ENCODE measurements at regions not wholly inside any gene's neighbourhood (a gene's known extent, or its start where the extent isn't known, plus 50 kb on each side); places are given as distances from the start of the nearest gene placed in this dataset.
"Not testable (repeated sequence)": the region's sequence is repeated elsewhere in the genome, so short reads cannot be mapped to it uniquely, and the experiment has no call there.

DNA sequence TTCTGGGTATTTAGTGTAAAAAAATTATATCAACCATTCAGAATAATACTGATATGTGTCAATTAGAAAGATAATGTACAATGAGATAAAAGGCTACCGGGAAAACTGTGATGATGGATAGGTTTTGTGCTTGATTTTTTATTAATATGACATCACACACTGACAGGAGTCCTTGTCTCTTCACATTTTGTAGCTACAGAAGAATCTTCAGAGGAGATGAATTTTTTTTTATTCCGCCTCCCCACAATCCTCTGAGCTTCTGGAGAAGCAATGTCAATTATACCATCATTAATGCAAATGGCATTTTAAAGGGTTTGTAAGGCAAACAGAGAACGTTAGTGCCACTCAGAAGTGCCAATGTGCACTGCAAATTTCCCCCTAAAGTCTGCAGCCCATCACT is 131.7 kb upstream of the CCNG1 start:
- Mint-ChIP-seq H3K27ac (no peak overlapping the region), H3K36me3 (no peaks in the 10 kb centered on the region), H3K4me1 (no peaks in the 10 kb centered on the region), H3K9me3 (no peaks in the 10 kb centered on the region), H3K4me3 (no peak overlapping the region), H3K27me3 (no peaks in the 10 kb centered on the region)
- DNase-seq, result no peak
- CTCF ChIA-PET, result interaction anchor here (1.2 to 1.8 kb wide), 4 partner anchors 9 to 103 kb away, joined by 3 to 30 read pairs (median 10); no protein-coding TSS in a partner anchor

DNA sequence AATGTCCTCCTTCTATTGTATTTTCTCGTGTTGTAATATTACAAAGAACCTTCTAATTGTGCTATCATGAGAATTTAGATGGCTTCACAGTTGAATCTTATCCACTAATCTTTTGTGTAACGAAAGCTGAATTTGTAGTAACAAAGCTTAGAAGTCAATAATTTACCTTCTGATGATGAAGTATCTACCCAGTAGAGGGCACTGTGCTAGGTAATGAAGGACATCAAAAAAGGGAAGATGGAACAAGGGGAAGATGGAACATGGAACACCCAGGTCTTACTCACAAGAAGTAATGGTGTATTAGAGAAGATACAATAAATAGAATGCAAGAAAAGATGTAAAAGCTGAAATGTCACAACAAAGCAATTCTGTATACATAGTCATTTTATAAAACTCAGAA is 131.0 kb upstream of the CCNG1 start:
- H3K27me3 Mint-ChIP-seq, result no peaks in the 10 kb centered on the region
- CTCF ChIA-PET, result interaction anchor here (1.2 to 1.8 kb wide), 4 partner anchors 9 to 102 kb away, joined by 3 to 30 read pairs (median 10); no protein-coding TSS in a partner anchor
- peaks cover 7% of the 10 kb centered on the region for H3K4me1 Mint-ChIP-seq
- no peak overlapping the region for H3K27ac Mint-ChIP-seq
- no peak for DNase-seq
- no peak overlapping the region for H3K4me3 Mint-ChIP-seq
- H3K36me3 Mint-ChIP-seq, result no peaks in the 10 kb centered on the region
- H3K9me3 Mint-ChIP-seq, result no peaks in the 10 kb centered on the region

DNA sequence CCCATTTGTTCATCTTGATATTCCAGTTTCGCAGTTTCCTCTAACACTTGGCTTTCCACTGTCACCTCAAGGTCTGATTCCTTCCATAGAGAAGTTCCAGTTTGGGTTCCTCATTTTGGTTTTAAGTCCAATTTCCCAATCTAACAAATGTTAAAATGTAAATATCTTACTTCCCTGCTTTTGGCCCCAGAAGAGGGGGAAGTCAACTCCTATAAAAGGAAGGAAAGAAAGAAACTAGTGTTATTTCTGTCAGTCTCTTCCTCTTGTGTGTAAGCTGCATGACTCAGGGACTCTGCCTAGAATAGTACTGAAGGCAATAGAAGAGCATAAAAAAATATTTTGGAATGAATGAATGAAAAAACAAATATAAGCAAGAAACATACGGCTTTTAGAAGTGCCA is 127.5 kb upstream of the CCNG1 start:
- H3K36me3 Mint-ChIP-seq, result no peaks in the 10 kb centered on the region
- H3K27me3 Mint-ChIP-seq, result no peaks in the 10 kb centered on the region
- no peak for DNase-seq
- H3K27ac Mint-ChIP-seq, result no peak overlapping the region
- H3K9me3 Mint-ChIP-seq, result no peaks in the 10 kb centered on the region
- peaks cover 7% of the 10 kb centered on the region for H3K4me1 Mint-ChIP-seq
- no peak overlapping the region for H3K4me3 Mint-ChIP-seq
- CTCF ChIA-PET, result no interaction called here

DNA sequence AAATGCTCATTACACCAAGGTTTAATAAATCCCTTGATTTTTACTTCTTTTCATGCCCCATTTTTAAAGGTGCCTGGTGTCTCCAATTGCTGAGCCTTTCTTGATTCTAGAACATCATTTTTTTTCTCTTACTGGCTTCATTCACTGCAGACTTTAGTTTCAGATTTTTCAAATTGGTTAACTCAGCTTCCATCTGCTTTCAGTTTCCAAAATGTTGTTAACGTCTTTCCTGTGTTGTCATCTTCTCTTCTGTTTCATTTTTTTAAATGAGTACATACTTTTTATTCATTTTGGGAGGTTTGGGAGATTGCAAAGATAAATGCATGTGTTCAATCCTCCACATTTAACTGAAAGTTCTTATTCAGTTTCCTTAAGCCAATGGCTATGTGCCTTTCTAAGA is 126.4 kb upstream of the CCNG1 start:
- Mint-ChIP-seq H3K4me1 (peaks cover 7% of the 10 kb centered on the region), H3K9me3 (no peaks in the 10 kb centered on the region), H3K36me3 (no peaks in the 10 kb centered on the region), H3K27me3 (no peaks in the 10 kb centered on the region), H3K27ac (no peak overlapping the region), H3K4me3 (no peak overlapping the region)
- DNase-seq, result no peak
- CTCF ChIA-PET, result no interaction called here

DNA sequence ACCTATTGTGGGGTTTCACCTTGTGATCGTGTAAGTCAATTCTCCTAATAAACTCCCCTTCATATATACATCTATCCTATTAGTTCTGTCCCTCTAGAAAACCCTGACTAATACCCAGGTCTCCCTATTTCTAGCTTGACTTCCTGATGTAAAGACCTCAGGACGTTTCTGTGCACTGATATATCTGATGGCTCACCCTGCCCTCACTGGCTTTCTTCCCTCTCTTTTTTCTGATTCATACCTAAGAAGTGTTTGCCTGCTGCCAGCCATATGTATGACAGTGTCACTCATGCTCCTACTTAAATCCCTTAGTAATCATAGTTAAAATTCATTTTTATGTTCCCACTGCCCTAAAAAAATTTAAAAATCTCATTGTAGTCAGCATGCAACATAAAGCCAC is 124.8 kb upstream of the CCNG1 start:
- CTCF ChIA-PET, result no interaction called here
- no peaks in the 10 kb centered on the region for H3K27me3 Mint-ChIP-seq
- no peak for DNase-seq
- no peak overlapping the region for H3K27ac Mint-ChIP-seq
- peaks cover 7% of the 10 kb centered on the region for H3K4me1 Mint-ChIP-seq
- H3K9me3 Mint-ChIP-seq, result no peaks in the 10 kb centered on the region
- no peak overlapping the region for H3K4me3 Mint-ChIP-seq
- H3K36me3 Mint-ChIP-seq, result no peaks in the 10 kb centered on the region

DNA sequence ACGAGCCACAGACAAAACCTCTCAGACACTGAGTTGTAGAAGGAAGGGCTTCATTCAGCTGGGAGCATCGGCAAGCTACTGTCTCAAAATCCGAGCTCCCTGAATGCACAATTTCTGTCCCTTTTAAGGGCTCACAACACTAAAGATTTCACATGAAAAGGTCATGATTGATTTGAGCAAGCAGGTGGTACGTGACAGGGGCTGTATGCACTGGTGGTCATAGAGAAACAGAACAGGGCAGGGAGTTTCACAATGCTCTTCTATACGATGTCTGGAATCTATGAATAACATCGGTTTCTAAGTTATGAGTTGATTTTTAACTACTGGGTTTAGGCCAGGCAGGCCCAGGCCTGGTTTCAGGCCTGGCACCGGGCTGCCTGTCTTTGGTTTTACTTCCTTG is 124.3 kb upstream of the CCNG1 start:
- H3K27ac Mint-ChIP-seq, H3K36me3 Mint-ChIP-seq, H3K4me1 Mint-ChIP-seq, H3K4me3 Mint-ChIP-seq, H3K9me3 Mint-ChIP-seq, DNase-seq, H3K27me3 Mint-ChIP-seq, CTCF ChIA-PET: not testable (repeated sequence)

DNA sequence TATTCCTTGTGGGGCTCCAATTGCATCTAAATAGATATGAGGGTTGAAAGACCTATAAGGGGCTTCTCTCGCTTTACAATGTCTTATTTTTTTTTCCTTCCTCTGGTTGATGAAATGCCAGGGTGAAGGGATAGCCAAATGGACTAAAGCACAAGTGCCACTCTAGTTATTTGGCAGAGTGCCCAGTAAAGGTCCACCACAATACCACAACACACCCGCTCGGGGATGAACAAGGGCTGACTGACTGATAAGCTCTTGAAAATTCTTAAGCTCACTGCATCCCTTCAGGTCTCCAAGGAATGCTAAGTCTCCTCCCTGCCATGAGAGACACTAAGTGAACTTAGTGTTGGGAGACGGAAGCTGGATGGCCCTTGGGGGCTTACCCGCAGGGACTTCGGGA is 121.0 kb upstream of the CCNG1 start:
- H3K9me3 Mint-ChIP-seq, DNase-seq, H3K27ac Mint-ChIP-seq, H3K36me3 Mint-ChIP-seq, H3K27me3 Mint-ChIP-seq, H3K4me3 Mint-ChIP-seq, H3K4me1 Mint-ChIP-seq, CTCF ChIA-PET: not testable (repeated sequence)

DNA sequence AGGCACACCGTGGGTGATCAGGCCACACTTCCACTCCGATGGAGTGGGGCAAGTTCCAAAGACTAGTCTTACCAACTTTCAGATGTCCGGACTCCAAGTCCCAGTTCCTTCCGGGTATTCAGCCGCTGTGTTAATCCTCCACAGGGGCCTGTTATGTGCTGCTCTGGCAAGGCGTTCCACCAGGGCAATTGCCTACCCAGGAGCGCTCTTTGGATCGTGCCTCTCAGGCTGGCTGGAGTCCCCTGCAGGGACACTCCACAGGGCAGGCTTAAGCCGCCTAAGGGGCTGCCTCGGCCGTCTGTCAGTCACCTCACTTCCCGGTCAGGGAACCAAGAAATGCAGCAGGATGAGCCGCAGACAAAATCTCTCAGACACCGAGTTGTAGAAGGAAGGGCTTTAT is 118.7 kb upstream of the CCNG1 start:
- no peak for DNase-seq
- CTCF ChIA-PET, result no interaction called here
- no peaks in the 10 kb centered on the region for H3K9me3 Mint-ChIP-seq
- H3K4me3 Mint-ChIP-seq, result no peak overlapping the region
- no peaks in the 10 kb centered on the region for H3K4me1 Mint-ChIP-seq
- H3K27me3 Mint-ChIP-seq, result no peaks in the 10 kb centered on the region
- no peaks in the 10 kb centered on the region for H3K36me3 Mint-ChIP-seq
- H3K27ac Mint-ChIP-seq, result no peak overlapping the region

DNA sequence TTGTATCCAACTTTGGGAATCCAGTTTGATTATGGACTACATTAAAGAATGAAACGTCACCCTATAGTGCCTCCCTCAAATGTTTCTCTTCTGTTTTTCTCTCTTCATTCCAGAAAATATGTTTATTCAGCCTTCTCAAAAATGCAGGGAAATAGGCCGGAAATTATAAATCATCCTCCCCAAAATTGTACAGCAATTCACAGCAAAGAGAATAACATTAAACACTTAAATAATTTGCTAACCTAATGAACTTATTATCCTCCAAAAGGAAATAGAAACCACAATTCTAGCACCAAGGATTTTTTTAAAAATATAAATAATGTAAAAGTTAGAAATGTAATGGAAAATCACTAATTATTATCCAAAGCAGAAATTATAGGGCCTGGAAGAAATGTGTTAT is 115.9 kb upstream of the CCNG1 start:
- Mint-ChIP-seq H3K9me3 (no peaks in the 10 kb centered on the region), H3K27ac (no peak overlapping the region), H3K27me3 (no peaks in the 10 kb centered on the region), H3K4me3 (no peak overlapping the region), H3K36me3 (no peaks in the 10 kb centered on the region), H3K4me1 (no peaks in the 10 kb centered on the region)
- CTCF ChIA-PET, result no interaction called here
- DNase-seq, result no peak

DNA sequence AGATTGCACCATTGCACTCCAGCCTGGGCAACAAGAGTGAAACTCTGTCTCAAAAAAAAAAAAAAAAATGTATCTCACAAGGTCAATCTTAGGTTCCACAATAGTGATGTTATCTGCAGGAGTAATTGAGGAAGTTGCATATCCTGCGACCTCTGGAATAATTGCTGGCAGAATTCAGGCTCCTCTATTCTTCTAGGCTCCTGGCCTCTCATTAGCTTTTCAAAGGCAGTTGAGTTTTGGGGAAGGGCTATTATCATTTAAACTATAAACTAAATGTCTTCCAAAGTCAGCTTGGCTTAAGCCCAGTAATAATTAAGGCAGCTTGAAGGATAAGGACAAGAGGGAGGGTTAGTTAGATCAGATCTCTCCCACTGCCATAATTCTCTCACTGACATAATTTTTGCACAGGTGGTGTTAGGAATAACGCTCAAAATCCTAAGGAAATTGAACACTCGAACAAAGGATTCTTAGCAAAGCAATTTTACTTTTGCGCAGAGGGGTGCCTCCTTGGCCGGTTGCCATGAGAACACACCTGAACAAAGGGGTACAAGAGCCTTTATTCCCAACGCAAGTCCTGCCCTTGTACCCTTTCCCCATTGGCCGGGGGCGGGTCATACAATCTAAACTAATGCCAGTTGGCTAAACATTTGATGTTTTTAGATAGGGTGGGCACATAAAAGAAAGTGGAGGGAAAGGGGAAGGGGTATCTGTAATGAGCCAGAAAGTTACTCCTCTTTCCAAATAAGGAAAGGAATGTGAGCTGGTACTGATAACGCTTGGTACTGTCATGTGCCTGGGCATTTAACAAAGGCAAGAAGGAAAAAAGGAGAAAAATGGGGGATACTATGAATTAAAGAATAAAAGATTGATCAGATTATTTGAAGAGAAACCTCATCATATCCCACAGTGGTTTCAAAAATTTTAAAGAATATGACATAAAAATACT is 106.4 kb upstream of the CCNG1 start:
- CTCF ChIA-PET, result no interaction called here
- Mint-ChIP-seq H3K36me3 (no peaks in the 10 kb centered on the region), H3K9me3 (no peaks in the 10 kb centered on the region), H3K4me3 (no peak overlapping the region), H3K27ac (no peak overlapping the region), H3K4me1 (no peaks in the 10 kb centered on the region), H3K27me3 (no peaks in the 10 kb centered on the region)
- no peak for DNase-seq

DNA sequence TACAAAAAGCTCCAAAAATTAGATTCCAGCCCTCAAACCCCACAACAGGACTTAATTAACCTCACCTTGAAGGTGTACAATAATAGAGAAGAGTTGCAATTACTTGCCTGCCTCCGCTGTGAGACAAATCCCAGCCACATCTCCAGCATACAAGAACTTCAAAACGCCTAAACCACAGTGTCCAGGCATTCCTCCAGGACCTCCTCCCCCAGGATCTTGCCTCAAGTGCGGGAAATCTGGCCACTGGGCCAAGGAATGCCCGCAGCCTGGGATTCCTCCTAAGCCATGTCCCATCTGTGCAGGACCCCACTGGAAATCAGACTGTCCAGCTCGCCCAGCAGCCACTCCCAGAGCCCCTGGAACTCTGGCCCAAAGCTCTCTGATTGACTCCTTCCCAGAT is 101.3 kb upstream of the CCNG1 start:
- H3K36me3 Mint-ChIP-seq, H3K27me3 Mint-ChIP-seq, H3K4me1 Mint-ChIP-seq, DNase-seq, H3K9me3 Mint-ChIP-seq, H3K4me3 Mint-ChIP-seq, H3K27ac Mint-ChIP-seq, CTCF ChIA-PET: not testable (repeated sequence)

DNA sequence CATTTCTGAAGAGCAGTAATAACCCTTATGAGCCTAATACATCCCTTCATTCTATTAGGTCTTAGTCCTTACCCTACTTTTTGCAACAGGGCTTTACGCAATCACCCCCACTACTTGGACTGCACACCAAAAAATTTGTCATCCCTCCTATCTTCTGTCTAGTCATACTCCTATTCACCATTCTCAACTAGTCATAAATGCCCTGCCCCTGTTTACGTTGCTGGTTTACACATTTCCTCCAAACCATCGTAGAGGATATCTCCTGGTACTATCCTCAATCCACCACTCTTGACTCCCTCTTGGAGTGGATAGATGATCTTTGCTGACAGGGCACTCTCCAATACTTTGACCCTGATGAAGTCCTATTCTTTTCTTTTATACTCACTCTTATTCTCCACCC is 98.2 kb upstream of the CCNG1 start:
- Mint-ChIP-seq H3K9me3 (no peaks in the 10 kb centered on the region), H3K4me3 (no peak overlapping the region), H3K36me3 (no peaks in the 10 kb centered on the region), H3K4me1 (no peaks in the 10 kb centered on the region), H3K27me3 (no peaks in the 10 kb centered on the region), H3K27ac (no peak overlapping the region)
- CTCF ChIA-PET, result no interaction called here
- no peak for DNase-seq

DNA sequence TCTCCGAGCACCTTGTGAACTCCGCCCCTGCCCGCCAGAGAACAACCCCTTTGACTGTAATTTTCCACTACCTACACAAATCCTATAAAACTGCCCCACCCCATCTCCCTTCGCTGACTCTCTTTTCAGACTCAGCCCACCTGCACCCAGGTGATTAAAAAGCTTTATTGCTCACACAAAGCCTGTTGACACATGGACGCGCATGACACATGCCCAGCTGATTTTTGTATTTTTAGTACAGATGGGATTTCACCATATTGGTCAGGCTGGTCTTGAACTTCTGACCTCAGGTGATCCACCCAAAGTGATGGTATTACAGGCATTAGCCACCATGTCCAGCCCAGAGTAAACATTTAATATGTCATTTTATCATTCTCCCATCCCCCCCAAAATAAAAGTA is 97.0 kb upstream of the CCNG1 start:
- H3K27me3 Mint-ChIP-seq, CTCF ChIA-PET, H3K4me1 Mint-ChIP-seq, H3K36me3 Mint-ChIP-seq, H3K9me3 Mint-ChIP-seq, H3K4me3 Mint-ChIP-seq, H3K27ac Mint-ChIP-seq, DNase-seq: not testable (repeated sequence)

DNA sequence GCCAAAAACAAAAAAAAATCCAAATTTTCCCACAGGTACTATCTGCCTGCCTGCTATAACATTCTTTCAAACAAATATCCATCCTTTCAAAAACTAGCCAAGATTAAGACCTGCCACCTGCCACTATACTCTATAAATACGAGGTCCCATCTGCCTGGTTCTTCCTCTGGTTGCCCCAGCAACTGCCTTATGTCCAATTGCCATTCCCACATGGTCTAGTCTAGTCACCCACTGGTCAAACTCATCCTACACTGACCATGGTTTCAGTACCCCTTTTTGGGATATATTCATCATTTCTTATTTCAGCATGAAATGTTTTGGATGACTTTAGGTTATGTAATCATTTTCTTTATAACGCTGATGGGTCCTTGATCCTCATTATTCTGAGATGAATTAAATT is 95.1 kb upstream of the CCNG1 start:
- Mint-ChIP-seq H3K27ac (no peak overlapping the region), H3K4me1 (no peaks in the 10 kb centered on the region), H3K4me3 (no peak overlapping the region), H3K27me3 (no peaks in the 10 kb centered on the region), H3K36me3 (no peaks in the 10 kb centered on the region), H3K9me3 (no peaks in the 10 kb centered on the region)
- CTCF ChIA-PET, result no interaction called here
- no peak for DNase-seq

DNA sequence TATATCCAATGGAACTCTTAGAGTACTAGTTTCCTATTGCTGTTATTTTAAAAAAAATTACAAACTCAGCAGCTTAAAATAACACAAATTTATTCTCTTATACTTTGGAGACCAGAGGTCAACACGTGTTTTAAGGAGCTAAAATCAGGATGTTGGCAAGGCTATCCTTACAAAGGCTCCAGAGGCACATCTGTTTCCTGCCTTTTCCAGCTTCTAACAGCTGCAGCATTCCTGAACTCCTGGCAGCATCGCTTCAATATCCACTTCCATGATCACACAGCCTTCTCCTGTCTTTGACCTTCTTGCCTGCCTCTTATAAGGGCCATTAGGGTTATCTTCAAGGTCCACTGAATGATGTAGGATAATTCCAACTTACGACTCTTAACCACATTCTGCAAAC is 92.2 kb upstream of the CCNG1 start:
- Mint-ChIP-seq H3K4me1 (no peaks in the 10 kb centered on the region), H3K27me3 (no peaks in the 10 kb centered on the region)

More for the DNA sequence above, 92.2 kb upstream of the CCNG1 start:
- Mint-ChIP-seq H3K9me3 (no peaks in the 10 kb centered on the region), H3K36me3 (no peaks in the 10 kb centered on the region), H3K27ac (no peak overlapping the region), H3K4me3 (no peak overlapping the region)
- CTCF ChIA-PET, result interaction anchor here (1.4 to 5.0 kb wide), 2 partner anchors 39 to 63 kb away, joined by 4 to 30 read pairs; no protein-coding TSS in a partner anchor
- no peak for DNase-seq
